Lung (tissue), 11 donors: ENCODE measurements at regions not wholly inside any gene's neighbourhood (a gene's known extent, or its start where the extent isn't known, plus 50 kb on each side); places are given as distances from the start of the nearest gene placed in this dataset.
A peak's percentile ranks its signal among the peaks of the same experiment; 100 is the strongest.

ENCODE experiments used
- ATAC-seq: fragments of 200-7000 bp; cut with Tn5 transposase; one replicate; pipeline ENCODE4 v1.9.1; 2020; ENCODE audit warnings: moderate number of reproducible peaks; ENCODE audit not compliant: insufficient read depth, low FRiP score
- DNase-seq, 3 donors: peaks; one replicate each; pipeline ENCODE4 v3.0.0-alpha.2; 2013 to 2017
- H3K27ac ChIP-seq, 2 donors: one replicate each; pipeline ENCODE4 v1.5.1; 2013; ENCODE audit warnings: mild to moderate bottlenecking in 2 of 2, moderate library complexity in 2 of 2, control low read depth in 1 of 2, inconsistent platforms in 1 of 2, low read depth in 1 of 2, low read length in 1 of 2
- H3K27me3 ChIP-seq, 3 donors: one replicate each; pipeline ENCODE4 v1.5.1; 2013; ENCODE audit warnings: low read length in 2 of 3; ENCODE audit not compliant: control insufficient read depth in 3 of 3, insufficient read depth in 3 of 3
- H3K36me3 ChIP-seq, 4 donors: one replicate each; pipeline ENCODE4 v1.5.1; 2013; ENCODE audit warnings: low read length in 4 of 4, mild to moderate bottlenecking in 1 of 4, moderate library complexity in 1 of 4; ENCODE audit not compliant: control insufficient read depth in 4 of 4, insufficient read depth in 4 of 4
- H3K4me1 ChIP-seq, 5 donors: one replicate each; pipeline ENCODE4 v1.5.1; 2013; ENCODE audit warnings: low read length in 5 of 5, mild to moderate bottlenecking in 2 of 5, moderate library complexity in 1 of 5; ENCODE audit not compliant: control insufficient read depth in 5 of 5, insufficient read depth in 5 of 5
- H3K4me3 ChIP-seq: one replicate; pipeline ENCODE4 v1.5.1; 2013; ENCODE audit warnings: mild to moderate bottlenecking, control low read depth, moderate library complexity
- H3K9ac ChIP-seq, 2 donors: one replicate each; pipeline ENCODE4 v1.5.1; 2013; ENCODE audit warnings: low read length in 2 of 2, control low read depth in 1 of 2; ENCODE audit not compliant: insufficient read depth in 1 of 2
- H3K9me3 ChIP-seq, 4 donors: one replicate each; pipeline ENCODE4 v1.5.1; 2013; ENCODE audit warnings: low read length in 3 of 4, mild to moderate bottlenecking in 1 of 4, moderate library complexity in 1 of 4; ENCODE audit not compliant: control insufficient read depth in 4 of 4, insufficient read depth in 3 of 4
- CTCF ChIP-seq: IDR thresholded peaks from 2 replicates; pipeline ENCODE4 v1.5.1; 2012; ENCODE audit warnings: mild to moderate bottlenecking; ENCODE audit errors: control extremely low read depth, extremely low read depth
- WGBS, 2 donors: extraction: QIAGEN DNeasy Blood & Tissue Kit; methylation state at CpG; one replicate each; pipeline ENCODE4 v1.1.7; 2013; 5-methylcytosine and 5-hydroxymethylcytosine counted together
- donor health status: control.
- donor health status: control.
- donor health status: Bipolar disorder and iron deficiency.
- donor health status: healthy.
- donor health status: DM: yes; HTN: yes; CAD: no.

GRCh38 chr3:144265542-144266100 lies 294.0 kb downstream of the DIPK2A start:
- WGBS, 2 donors: 78 to 85% methylated on average over 3 of the region's 3 CpGs
- H3K4me3 ChIP-seq: no peak overlapping the region
- DNase-seq (peak in 1 of 3 donors; percentile 19), ATAC-seq (no peak)
- no peaks in the 10 kb centered on the region for H3K4me1 ChIP-seq
- H3K36me3 ChIP-seq: no peaks in the 10 kb centered on the region
- H3K9me3 ChIP-seq: no peaks in the 10 kb centered on the region
- H3K27me3 ChIP-seq: no peaks in the 10 kb centered on the region
- no peak overlapping the region for H3K27ac ChIP-seq
- TF ChIP-seq CTCF: no peak
- H3K9ac ChIP-seq: no peak overlapping the region

GRCh38 chr3:144270100-144270499 lies 298.5 kb downstream of the DIPK2A start:
- Histone ChIP-seq H3K27me3 (no peaks in the 10 kb centered on the region), H3K9ac (no peak overlapping the region), H3K36me3 (no peaks in the 10 kb centered on the region), H3K27ac (no peak overlapping the region), H3K4me3 (no peak overlapping the region), H3K9me3 (no peaks in the 10 kb centered on the region), H3K4me1 (no peaks in the 10 kb centered on the region)
- TF ChIP-seq CTCF: no peak
- DNase-seq (peak in 1 of 3 donors; percentile 9), ATAC-seq (no peak)
- WGBS, 2 donors: 31 to 70% methylated on average over 3 of the region's 3 CpGs

- no peaks in the 10 kb centered on the region for H3K4me1 ChIP-seq
- DNase-seq (peak in 1 of 3 donors; percentile 11), ATAC-seq (no peak)
- 84 to 87% methylated on average over 4 of the region's 4 CpGs for WGBS, 2 donors
- H3K9me3 ChIP-seq: no peaks in the 10 kb centered on the region
- no peak overlapping the region for H3K27ac ChIP-seq
- no peak overlapping the region for H3K4me3 ChIP-seq
- TF ChIP-seq CTCF: no peak
- no peak overlapping the region for H3K9ac ChIP-seq
- no peaks in the 10 kb centered on the region for H3K36me3 ChIP-seq
- no peaks in the 10 kb centered on the region for H3K27me3 ChIP-seq
Measured at GRCh38 chr3:144272680-144273079, 301.1 kb downstream of the DIPK2A start.

DNA sequence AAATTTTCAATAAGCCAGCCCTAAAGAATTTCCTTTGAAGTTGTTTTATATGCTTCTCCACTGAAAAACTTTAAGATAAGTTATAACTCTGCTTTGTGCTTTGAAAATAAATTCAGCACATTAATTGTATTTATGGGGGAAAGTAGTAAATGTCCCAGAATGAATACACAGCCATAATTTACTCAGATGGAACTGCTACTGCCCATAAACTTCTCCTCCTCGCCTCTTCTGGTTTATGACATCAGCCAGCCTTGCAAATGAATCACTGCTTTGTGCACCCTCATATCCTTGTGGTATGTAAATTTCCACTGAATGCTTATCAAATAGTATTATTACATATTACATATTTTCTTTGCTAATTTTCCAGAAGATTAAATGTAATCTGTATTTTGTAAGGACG lies 302.0 kb downstream of the DIPK2A start:
- no peak overlapping the region for H3K4me3 ChIP-seq
- no peak overlapping the region for H3K9ac ChIP-seq
- DNase-seq (no peak), ATAC-seq (no peak)
- H3K9me3 ChIP-seq: no peaks in the 10 kb centered on the region
- no peaks in the 10 kb centered on the region for H3K4me1 ChIP-seq
- no peaks in the 10 kb centered on the region for H3K27me3 ChIP-seq
- no peak for TF ChIP-seq CTCF
- H3K36me3 ChIP-seq: no peaks in the 10 kb centered on the region
- 91 to 94% methylated on average over 2 of the region's 2 CpGs for WGBS, 2 donors
- H3K27ac ChIP-seq: no peak overlapping the region
